NCI-H748 (cell line): ENCODE measurements at regions not wholly inside any gene's neighbourhood (a gene's known extent, or its start where the extent isn't known, plus 50 kb on each side); places are given as distances from the start of the nearest gene placed in this dataset.
"Not testable (repeated sequence)": the region's sequence is repeated elsewhere in the genome, so short reads cannot be mapped to it uniquely, and the experiment has no call there.

Experiments used
- DNase-seq: peaks from one replicate; lab custom pipeline; 2025; ENCODE audit not compliant: unreplicated experiment; lab: John Stamatoyannopoulos, UW

- DNase-seq: peak; percentile 12
These were observed 88.4 kb upstream of the ZNF492 start for GRCh38 chr19:22545751-22546150.

- no peak for DNase-seq
These were observed 100.4 kb upstream of the ZNF492 start for GRCh38 chr19:22533761-22534160.

GRCh38 chr19:22532388-22533300 lies 101.5 kb upstream of the ZNF492 start:
- DNase-seq: peak; percentile 16

- no peak for DNase-seq
These were observed 104.1 kb upstream of the ZNF492 start for GRCh38 chr19:22530042-22530441.

- DNase-seq: no peak
These were observed 105.2 kb upstream of the ZNF492 start for GRCh38 chr19:22528956-22529355.

- DNase-seq: no peak
These were observed 105.4 kb upstream of the ZNF98 start for GRCh38 chr19:22527554-22527953.

GRCh38 chr19:22526661-22527272 lies 104.6 kb upstream of the ZNF98 start:
- no peak for DNase-seq

- no peak for DNase-seq
These were observed 101.8 kb upstream of the ZNF98 start for GRCh38 chr19:22523940-22524339.

GRCh38 chr19:22519562-22519961 lies 97.4 kb upstream of the ZNF98 start:
- not testable (repeated sequence) for DNase-seq

- no peak for DNase-seq
These were observed 97.0 kb upstream of the ZNF98 start for GRCh38 chr19:22519152-22519551.

GRCh38 chr19:22517496-22518411 lies 95.6 kb upstream of the ZNF98 start:
- no peak for DNase-seq

- no peak for DNase-seq
These were observed 93.3 kb upstream of the ZNF98 start for GRCh38 chr19:22515435-22515834.

GRCh38 chr19:22503524-22503923 lies 81.4 kb upstream of the ZNF98 start:
- DNase-seq: no peak

GRCh38 chr19:22502766-22503165 lies 80.6 kb upstream of the ZNF98 start:
- DNase-seq: no peak

GRCh38 chr19:22498831-22499430 lies 76.8 kb upstream of the ZNF98 start:
- DNase-seq: not testable (repeated sequence)

GRCh38 chr19:22491746-22492145 lies 69.6 kb upstream of the ZNF98 start:
- DNase-seq: no peak

GRCh38 chr19:22483514-22483913 lies 61.4 kb upstream of the ZNF98 start:
- not testable (repeated sequence) for DNase-seq

GRCh38 chr19:22472180-22472637 lies 50.1 kb upstream of the ZNF98 start:
- no peak for DNase-seq
